ENCODE measurements at regions not wholly inside any gene's neighbourhood (a gene's known extent, or its start where the extent isn't known, plus 50 kb on each side); places are given as distances from the start of the nearest gene placed in this dataset.

GRCh38 chr6:165913676-165914570, 250.9 kb upstream of the PDE10A start:
- no peak for DNase-seq (ENCODE audit: low read depth)

GRCh38 chr6:165910184-165910966, 247.3 kb upstream of the PDE10A start:
- no peak for DNase-seq (ENCODE audit: low read depth)

- DNase-seq (ENCODE audit: low read depth) = no peak
Measured at GRCh38 chr6:165906736-165907135, 243.7 kb upstream of the PDE10A start.

- DNase-seq (ENCODE audit: low read depth) = no peak
Measured at GRCh38 chr6:165905744-165906143, 242.7 kb upstream of the PDE10A start.

GRCh38 chr6:165900970-165901369, 237.9 kb upstream of the PDE10A start:
- no peak for DNase-seq (ENCODE audit: low read depth)

GRCh38 chr6:165899611-165900010, 236.6 kb upstream of the PDE10A start:
- no peak for DNase-seq (ENCODE audit: low read depth)

GRCh38 chr6:165895421-165896165, 232.6 kb upstream of the PDE10A start:
- no peak for DNase-seq (ENCODE audit: low read depth)

GRCh38 chr6:165894171-165894825, 231.3 kb upstream of the PDE10A start:
- DNase-seq (ENCODE audit: low read depth) = no peak

- no peak for DNase-seq (ENCODE audit: low read depth)
Measured at GRCh38 chr6:165893431-165893830, 230.4 kb upstream of the PDE10A start.

GRCh38 chr6:165891320-165891719, 228.3 kb upstream of the PDE10A start:
- no peak for DNase-seq (ENCODE audit: low read depth)

GRCh38 chr6:165890404-165890735, 227.3 kb upstream of the PDE10A start:
- no peak for DNase-seq (ENCODE audit: low read depth)

GRCh38 chr6:165889636-165890403, 226.8 kb upstream of the PDE10A start:
- no peak for DNase-seq (ENCODE audit: low read depth)

- no peak for DNase-seq (ENCODE audit: low read depth)
Measured at GRCh38 chr6:165886169-165886568, 223.1 kb upstream of the PDE10A start.

- peak; percentile 9 for DNase-seq (ENCODE audit: low read depth)
Measured at GRCh38 chr6:165884813-165885765, 222.0 kb upstream of the PDE10A start.

GRCh38 chr6:165883851-165884640, 221.0 kb upstream of the PDE10A start:
- no peak for DNase-seq (ENCODE audit: low read depth)

GRCh38 chr6:165881806-165882205, 218.8 kb upstream of the PDE10A start:
- DNase-seq (ENCODE audit: low read depth) = no peak

GRCh38 chr6:165880686-165881085, 217.6 kb upstream of the PDE10A start:
- DNase-seq (ENCODE audit: low read depth) = no peak

- no peak for DNase-seq (ENCODE audit: low read depth)
Measured at GRCh38 chr6:165877773-165878172, 214.7 kb upstream of the PDE10A start.

- DNase-seq (ENCODE audit: low read depth) = no peak
Measured at GRCh38 chr6:165877192-165877591, 214.2 kb upstream of the PDE10A start.

All from CMK (cell line).